H9 (cell line): ENCODE measurements at regions not wholly inside any gene's neighbourhood (a gene's known extent, or its start where the extent isn't known, plus 50 kb on each side); places are given as distances from the start of the nearest gene placed in this dataset.

Source experiments
- DNase-seq: peaks from one replicate; pipeline ENCODE4 v3.0.0-alpha.2; 2017
- H2AFZ ChIP-seq: one replicate; pipeline ENCODE4 v1.6.1; 2013; ENCODE audit warnings: mild to moderate bottlenecking, low read length, control low read depth, moderate library complexity
- H2AK5ac ChIP-seq: 2 replicates; pipeline ENCODE4 v1.6.1; 2013; ENCODE audit warnings: low read length, control low read depth, mixed read lengths; ENCODE audit not compliant: insufficient read length
- H2BK120ac ChIP-seq: one replicate; pipeline ENCODE4 v1.6.1; 2013; ENCODE audit warnings: low read depth, mild to moderate bottlenecking, low read length, control low read depth, inconsistent platforms; ENCODE audit not compliant: poor library complexity, severe bottlenecking
- H2BK12ac ChIP-seq: 2 replicates; pipeline ENCODE4 v1.6.1; 2013; ENCODE audit warnings: low read length, control low read depth, mixed read lengths, low read depth; ENCODE audit not compliant: insufficient read length
- H2BK15ac ChIP-seq: 2 replicates; pipeline ENCODE4 v1.6.1; 2013; ENCODE audit warnings: low read depth, low read length, control low read depth
- H2BK20ac ChIP-seq: one replicate; pipeline ENCODE4 v1.6.1; 2013; ENCODE audit warnings: low read depth, mild to moderate bottlenecking, low read length, control low read depth, inconsistent platforms; ENCODE audit not compliant: poor library complexity, severe bottlenecking
- H2BK5ac ChIP-seq: 2 replicates; pipeline ENCODE4 v1.6.1; 2013; ENCODE audit warnings: low read length, control low read depth, mixed read lengths; ENCODE audit not compliant: insufficient read length
- H3K14ac ChIP-seq: 2 replicates; pipeline ENCODE4 v1.6.1; 2013; ENCODE audit warnings: low read length, control low read depth; ENCODE audit not compliant: insufficient read depth
- H3K18ac ChIP-seq: 2 replicates; pipeline ENCODE4 v1.6.1; 2013; ENCODE audit warnings: low read depth, mild to moderate bottlenecking, mixed read lengths, low read length, control low read depth; ENCODE audit not compliant: insufficient read length
- H3K23ac ChIP-seq: 2 replicates; pipeline ENCODE4 v1.6.1; 2013; ENCODE audit warnings: low read length, control low read depth, mixed read lengths, low read depth; ENCODE audit not compliant: insufficient read length
- H3K23me2 ChIP-seq: 2 replicates; pipeline ENCODE4 v1.6.1; 2013; ENCODE audit warnings: low read depth, mild to moderate bottlenecking, mixed read lengths, low read length, control low read depth; ENCODE audit not compliant: insufficient read length, poor library complexity, severe bottlenecking
- H3K27ac ChIP-seq: 2 replicates; pipeline ENCODE4 v1.5.1; 2013; ENCODE audit warnings: low read length, control low read depth, mixed read lengths, low read depth; ENCODE audit not compliant: insufficient read length
- H3K27me3 ChIP-seq: 2 replicates; pipeline ENCODE4 v1.6.1; 2013; ENCODE audit warnings: low read length, control low read depth, inconsistent platforms; ENCODE audit not compliant: insufficient read depth
- H3K4ac ChIP-seq: 2 replicates; pipeline ENCODE4 v1.6.1; 2013; ENCODE audit warnings: low read depth, mild to moderate bottlenecking, control low read depth, inconsistent platforms, low read length, moderate library complexity
- H3K4me1 ChIP-seq: 2 replicates; pipeline ENCODE4 v1.6.1; 2013; ENCODE audit warnings: low read length, control low read depth, inconsistent platforms; ENCODE audit not compliant: insufficient read depth
- H3K4me2 ChIP-seq: 2 replicates; pipeline ENCODE4 v1.6.1; 2013; ENCODE audit warnings: low read length, control low read depth, mixed read lengths; ENCODE audit not compliant: insufficient read length, insufficient read depth
- H3K56ac ChIP-seq: 2 replicates; pipeline ENCODE4 v1.6.1; 2013; ENCODE audit warnings: low read depth, mild to moderate bottlenecking, mixed read lengths, low read length, control low read depth; ENCODE audit not compliant: insufficient read length
- H3K79me1 ChIP-seq: 2 replicates; pipeline ENCODE4 v1.6.1; 2013; ENCODE audit warnings: low read depth, mild to moderate bottlenecking, moderate library complexity, low read length, control low read depth, inconsistent platforms; ENCODE audit not compliant: insufficient read depth, poor library complexity, severe bottlenecking
- H3K79me2 ChIP-seq: 2 replicates; pipeline ENCODE4 v1.6.1; 2013; ENCODE audit warnings: low read length, control low read depth, inconsistent platforms; ENCODE audit not compliant: insufficient read depth
- H3K9ac ChIP-seq: 2 replicates; pipeline ENCODE4 v1.6.1; 2013; ENCODE audit warnings: low read length, control low read depth, mixed read lengths; ENCODE audit not compliant: insufficient read length; ENCODE audit errors: extremely low read depth
- H3K9me3 ChIP-seq: one replicate; pipeline ENCODE4 v1.6.1; 2013; ENCODE audit warnings: low read depth, low read length, inconsistent platforms; ENCODE audit not compliant: control insufficient read depth
- H3T11ph ChIP-seq: one replicate; pipeline ENCODE4 v1.6.1; 2013; ENCODE audit warnings: mild to moderate bottlenecking, low read length, control low read depth, inconsistent platforms
- H4K20me1 ChIP-seq: one replicate; pipeline ENCODE4 v1.6.1; 2013; ENCODE audit not compliant: control insufficient read depth, insufficient read length, insufficient read depth
- H4K5ac ChIP-seq: 2 replicates; pipeline ENCODE4 v1.6.1; 2013; ENCODE audit warnings: low read depth, mild to moderate bottlenecking, mixed read lengths, low read length, control low read depth; ENCODE audit not compliant: insufficient read length
- H4K8ac ChIP-seq: replicated peaks from 2 replicates; pipeline ENCODE4 v1.6.1; 2013; ENCODE audit warnings: low read length, control low read depth, mixed read lengths, low read depth; ENCODE audit not compliant: insufficient read length
- H4K91ac ChIP-seq: 2 replicates; pipeline ENCODE4 v1.6.1; 2013; ENCODE audit warnings: low read depth, mild to moderate bottlenecking, moderate library complexity, mixed read lengths, low read length, control low read depth; ENCODE audit not compliant: insufficient read length
- H3K27ac Mint-ChIP-seq, 3 experiments: 2 replicates in 2 of 3; 3 replicates in 1 of 3; pipeline ENCODE4 v1.8.0; 2020 to 2021; ENCODE audit warnings: mixed read lengths in 3 of 3, mild to moderate bottlenecking in 1 of 3, moderate library complexity in 1 of 3
- H3K27me3 Mint-ChIP-seq: 2 replicates; pipeline ENCODE4 v1.8.0; 2021; ENCODE audit warnings: low read depth, mild to moderate bottlenecking, moderate library complexity, mixed read lengths
- H3K36me3 Mint-ChIP-seq, 3 experiments: 2 replicates in 2 of 3; 3 replicates in 1 of 3; pipeline ENCODE4 v1.8.0; 2020 to 2021; ENCODE audit warnings: low read depth in 3 of 3, mixed read lengths in 3 of 3; ENCODE audit not compliant: insufficient read depth in 1 of 3
- H3K4me1 Mint-ChIP-seq, 2 experiments: 2 replicates each; pipeline ENCODE4 v1.8.0; 2020; ENCODE audit warnings: mixed read lengths in 2 of 2
- H3K4me3 Mint-ChIP-seq, 2 experiments: 2 replicates in 1 of 2; 3 replicates in 1 of 2; pipeline ENCODE4 v1.8.0; 2020 to 2021; ENCODE audit warnings: mild to moderate bottlenecking in 2 of 2, mixed read lengths in 2 of 2, moderate library complexity in 1 of 2
- H3K9me3 Mint-ChIP-seq, 2 experiments: 2 replicates in 1 of 2; 3 replicates in 1 of 2; pipeline ENCODE4 v1.8.0; 2020; ENCODE audit warnings: mild to moderate bottlenecking in 2 of 2, mixed read lengths in 2 of 2, moderate library complexity in 1 of 2
- TF ChIP-seq, protein P1 (sequence below): fragments of 200-600 bp; sonication (generic); conservative IDR thresholded peaks from 3 replicates; pipeline ENCODE4 v1.8.0; 2021; ENCODE audit warnings: antibody characterized with exemption, mild to moderate bottlenecking

DNA sequence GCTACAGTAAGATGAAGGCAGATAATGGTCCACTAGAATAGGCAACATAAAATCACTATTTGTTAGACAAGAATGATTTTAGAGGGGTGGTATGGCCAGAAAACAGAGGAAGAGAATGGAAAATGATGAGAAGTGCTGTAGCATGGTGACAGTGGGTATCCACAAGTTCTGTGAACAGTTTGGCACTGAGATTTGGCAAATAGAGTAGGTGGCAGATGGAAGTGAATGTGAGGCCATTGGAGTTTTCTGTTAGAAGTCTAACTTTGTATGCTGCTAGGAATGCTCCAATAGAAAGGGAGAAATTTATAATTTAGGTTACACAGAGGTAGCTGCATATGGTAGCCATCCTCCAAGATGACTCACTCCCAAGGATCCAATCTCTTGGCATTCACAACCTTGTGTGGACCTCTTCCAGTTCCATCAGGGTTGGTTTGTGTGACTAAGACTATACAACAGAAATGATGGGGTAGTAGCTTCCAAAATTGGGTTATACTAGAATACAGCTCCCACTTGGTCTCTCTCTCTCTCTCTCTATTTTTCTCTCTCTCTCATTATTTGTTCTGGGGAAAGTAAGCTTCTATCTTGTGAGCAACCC, 646.9 kb upstream of the ZNF608 start:
- Histone ChIP-seq H3K9ac (no peak overlapping the region), H2BK12ac (no peak overlapping the region), H3K4me2 (no peak overlapping the region), H2BK120ac (no peak overlapping the region), H2AFZ (no peak overlapping the region), H3K79me2 (no peaks in the 10 kb centered on the region), H3K4me1 (no peaks in the 10 kb centered on the region), H3K4ac (no peak overlapping the region), H2AK5ac (no peak overlapping the region), H3K27me3 (no peaks in the 10 kb centered on the region), H4K5ac (no peak overlapping the region), H3K14ac (no peak overlapping the region), H4K8ac (no peak overlapping the region), H3K23ac (no peak overlapping the region), H3K9me3 (no peaks in the 10 kb centered on the region), H2BK5ac (no peak overlapping the region), H3K23me2 (no peaks in the 10 kb centered on the region), H3T11ph (no peak overlapping the region), H4K20me1 (no peaks in the 10 kb centered on the region), H3K56ac (no peak overlapping the region), H3K79me1 (no peaks in the 10 kb centered on the region), H3K27ac (no peak overlapping the region), H4K91ac (no peak overlapping the region), H3K18ac (no peak overlapping the region), H2BK15ac (no peak overlapping the region), H2BK20ac (no peak overlapping the region)
- no peak overlapping the region for H3K4me3 Mint-ChIP-seq
- H3K36me3 Mint-ChIP-seq = peaks cover 2 to 8% (median 4%) of the 10 kb centered on the region in 3 experiments; a peak in 2 of 7 replicates
- TF ChIP-seq, protein P1, sequence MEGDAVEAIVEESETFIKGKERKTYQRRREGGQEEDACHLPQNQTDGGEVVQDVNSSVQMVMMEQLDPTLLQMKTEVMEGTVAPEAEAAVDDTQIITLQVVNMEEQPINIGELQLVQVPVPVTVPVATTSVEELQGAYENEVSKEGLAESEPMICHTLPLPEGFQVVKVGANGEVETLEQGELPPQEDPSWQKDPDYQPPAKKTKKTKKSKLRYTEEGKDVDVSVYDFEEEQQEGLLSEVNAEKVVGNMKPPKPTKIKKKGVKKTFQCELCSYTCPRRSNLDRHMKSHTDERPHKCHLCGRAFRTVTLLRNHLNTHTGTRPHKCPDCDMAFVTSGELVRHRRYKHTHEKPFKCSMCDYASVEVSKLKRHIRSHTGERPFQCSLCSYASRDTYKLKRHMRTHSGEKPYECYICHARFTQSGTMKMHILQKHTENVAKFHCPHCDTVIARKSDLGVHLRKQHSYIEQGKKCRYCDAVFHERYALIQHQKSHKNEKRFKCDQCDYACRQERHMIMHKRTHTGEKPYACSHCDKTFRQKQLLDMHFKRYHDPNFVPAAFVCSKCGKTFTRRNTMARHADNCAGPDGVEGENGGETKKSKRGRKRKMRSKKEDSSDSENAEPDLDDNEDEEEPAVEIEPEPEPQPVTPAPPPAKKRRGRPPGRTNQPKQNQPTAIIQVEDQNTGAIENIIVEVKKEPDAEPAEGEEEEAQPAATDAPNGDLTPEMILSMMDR = no peak
- no peak for DNase-seq
- no peak overlapping the region for H3K27ac Mint-ChIP-seq
- H3K4me1 Mint-ChIP-seq = no peaks in the 10 kb centered on the region
- no peaks in the 10 kb centered on the region for H3K27me3 Mint-ChIP-seq
- H3K9me3 Mint-ChIP-seq = peaks cover 4 to 8% of the 10 kb centered on the region in 2 experiments; a peak in 3 of 5 replicates
